Stimulated activated CD8-positive, alpha-beta memory T cell treated with anti-CD3 and anti-CD28 coated beads, Interleukin-7, amount 100 ng/mL, for 1 hour (primary cell): ENCODE measurements at regions not wholly inside any gene's neighbourhood (a gene's known extent, or its start where the extent isn't known, plus 50 kb on each side); places are given as distances from the start of the nearest gene placed in this dataset.

Source experiments
- DNase-seq, 2 donors: peaks; one replicate each; pipeline ENCODE4 v3.0.0-alpha.2; 2020; ENCODE audit warnings: low read depth in 2 of 2

DNA sequence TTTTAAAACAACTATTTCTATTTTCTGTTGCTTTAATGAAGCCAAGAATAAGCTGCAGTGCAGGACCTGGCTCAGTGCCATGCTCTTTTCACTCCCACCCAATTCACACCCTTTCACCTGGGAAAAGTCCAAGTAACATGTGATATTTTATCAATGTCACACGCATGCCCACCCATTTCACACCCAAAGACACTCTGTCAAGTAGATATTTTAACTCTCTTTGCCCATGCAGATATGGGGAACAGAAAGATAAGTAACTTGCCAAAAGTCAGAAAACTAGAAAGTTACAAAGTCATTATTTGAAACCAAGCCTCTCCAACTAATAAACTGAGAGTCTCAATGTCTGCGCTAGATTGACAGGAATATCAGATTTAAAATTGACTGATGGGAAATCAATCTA, 706.7 kb upstream of the PHF14 start:
- DNase-seq: no peak

DNA sequence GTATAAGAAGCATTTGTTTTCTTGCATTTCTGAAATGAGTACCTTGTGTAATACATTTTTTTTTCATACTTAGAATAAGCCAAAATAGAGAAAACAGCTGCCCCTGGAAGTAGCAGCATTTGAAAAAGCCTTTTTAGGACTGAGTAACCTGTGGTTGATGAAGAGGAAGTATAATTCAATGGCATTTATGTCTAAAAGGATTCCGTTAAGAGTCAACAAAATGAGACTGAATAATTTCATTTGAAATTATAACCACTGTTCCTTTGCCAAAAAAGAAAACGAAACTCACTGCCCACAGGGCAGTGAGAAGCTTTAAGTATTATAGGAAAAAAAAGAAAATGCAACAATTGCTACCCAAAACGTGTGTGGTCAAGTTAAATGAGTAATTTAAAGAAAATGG, 705.6 kb upstream of the PHF14 start:
- no peak for DNase-seq

- no peak for DNase-seq
Measured at GRCh38 chr7:10282909-10283308, 690.8 kb upstream of the PHF14 start.

- DNase-seq: no peak
Measured at GRCh38 chr7:10284001-10284400, 689.7 kb upstream of the PHF14 start.

DNA sequence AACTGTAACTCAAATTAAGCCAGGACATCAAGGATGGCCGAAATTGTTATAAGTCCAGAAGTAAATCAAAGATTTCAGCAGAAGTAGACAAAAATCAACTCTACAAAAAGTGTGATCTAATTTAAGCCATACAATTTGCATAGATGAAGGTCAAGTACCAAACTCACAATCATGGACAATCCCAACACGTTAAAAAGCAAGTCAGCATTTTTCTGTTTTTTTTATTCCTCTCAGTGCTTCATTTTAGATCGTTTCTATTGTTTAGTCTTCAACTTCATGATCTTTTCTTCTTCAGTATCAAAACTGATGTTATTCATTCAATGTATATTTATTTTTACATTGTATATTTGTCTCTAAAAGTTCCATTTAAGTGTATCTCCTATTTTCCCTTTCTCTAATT, 674.3 kb upstream of the PHF14 start:
- DNase-seq: no peak

GRCh38 chr7:10300577-10300976, 673.1 kb upstream of the PHF14 start:
- no peak for DNase-seq

DNA sequence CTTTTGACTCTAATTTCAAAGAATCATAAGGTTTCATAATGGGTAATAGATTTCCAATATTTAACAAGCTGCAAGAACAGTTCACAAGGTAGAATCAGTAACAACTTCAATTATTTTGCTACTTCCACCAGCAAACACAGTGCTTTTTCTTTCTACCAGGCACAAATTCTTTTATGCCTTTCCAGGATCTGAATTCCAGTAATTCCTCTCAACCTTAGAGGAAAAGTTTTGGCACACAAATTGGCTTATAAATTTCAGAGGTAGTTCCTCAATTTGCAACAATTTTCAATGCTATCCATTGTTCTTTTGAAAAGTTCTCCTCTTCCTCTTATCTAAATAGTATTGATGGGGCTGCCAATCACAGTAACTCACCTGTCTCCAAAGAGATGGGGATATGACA, 665.4 kb upstream of the PHF14 start:
- DNase-seq: no peak

DNA sequence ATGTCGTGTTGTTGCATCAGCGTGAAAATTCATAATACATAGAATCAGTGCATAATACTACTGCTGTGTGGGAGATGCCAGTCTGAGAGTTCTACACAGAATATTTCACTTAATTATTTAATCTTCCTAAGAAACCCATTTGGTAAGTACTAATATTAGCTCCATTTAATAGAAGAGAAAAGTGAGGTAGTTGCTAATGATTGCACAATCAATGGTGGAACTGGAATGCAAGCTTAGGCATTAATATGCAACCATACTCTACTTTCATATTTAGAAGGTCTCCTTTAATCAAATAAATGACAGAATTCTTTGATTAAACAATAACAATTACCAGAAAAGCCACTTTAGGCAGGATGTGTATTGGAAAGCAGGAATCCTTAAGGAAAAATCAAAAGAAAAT, 660.7 kb upstream of the PHF14 start:
- no peak for DNase-seq

DNA sequence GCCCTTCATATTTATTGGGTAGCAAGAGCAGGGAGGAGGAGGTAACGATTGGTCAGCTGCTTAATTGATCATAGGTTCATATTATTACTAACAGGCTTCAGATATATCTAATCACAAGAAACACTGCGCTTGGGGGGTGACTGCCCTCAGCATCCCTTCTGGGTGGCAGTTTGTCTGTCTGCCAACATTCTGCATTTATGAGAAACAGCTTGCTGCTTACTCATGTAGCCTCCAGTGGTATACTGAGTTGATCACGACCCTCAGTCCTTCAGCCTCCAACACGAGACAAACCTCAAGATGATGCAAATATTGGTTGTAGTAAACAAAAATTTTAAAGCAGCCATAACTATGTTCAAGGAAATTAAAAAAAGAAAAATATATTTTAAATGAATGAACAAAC, 657.8 kb upstream of the PHF14 start:
- no peak for DNase-seq

DNA sequence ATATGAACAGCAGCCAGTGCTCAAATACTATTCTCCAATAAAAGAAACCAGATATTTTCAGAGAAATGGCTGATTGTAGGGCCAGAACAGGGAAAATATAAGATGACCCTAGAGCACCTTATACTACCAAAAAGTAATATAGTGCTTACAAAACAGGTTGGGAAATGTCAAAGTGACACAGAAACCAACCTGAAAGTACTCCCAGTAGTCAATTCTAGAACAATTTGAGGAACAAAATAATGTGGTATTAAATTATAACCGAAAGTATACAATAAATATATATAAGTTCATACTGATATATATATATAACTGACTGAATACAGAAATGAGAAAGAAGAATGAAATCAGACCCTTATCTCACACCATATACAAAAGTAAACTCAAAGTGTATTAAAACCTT, 657.2 kb upstream of the PHF14 start:
- no peak for DNase-seq

DNA sequence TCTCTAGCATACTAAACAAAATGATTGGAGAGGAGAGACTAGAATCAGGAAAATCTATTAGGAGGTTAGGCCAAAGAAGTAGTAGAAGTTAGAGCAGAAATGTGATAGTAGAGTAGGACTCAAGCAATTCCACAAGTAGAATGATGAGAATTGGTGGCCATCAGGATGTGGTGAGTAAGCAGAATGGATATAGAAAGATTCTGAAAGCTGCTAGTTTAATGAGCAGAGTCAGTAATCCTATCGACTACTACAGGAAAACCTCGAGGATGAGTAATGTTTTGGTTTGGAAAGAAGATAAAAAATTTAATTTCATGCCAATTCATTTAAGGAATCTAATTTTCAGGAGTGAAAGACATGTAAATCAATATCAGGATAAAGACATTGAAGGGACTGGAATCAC, 648.3 kb upstream of the PHF14 start:
- DNase-seq: no peak

DNA sequence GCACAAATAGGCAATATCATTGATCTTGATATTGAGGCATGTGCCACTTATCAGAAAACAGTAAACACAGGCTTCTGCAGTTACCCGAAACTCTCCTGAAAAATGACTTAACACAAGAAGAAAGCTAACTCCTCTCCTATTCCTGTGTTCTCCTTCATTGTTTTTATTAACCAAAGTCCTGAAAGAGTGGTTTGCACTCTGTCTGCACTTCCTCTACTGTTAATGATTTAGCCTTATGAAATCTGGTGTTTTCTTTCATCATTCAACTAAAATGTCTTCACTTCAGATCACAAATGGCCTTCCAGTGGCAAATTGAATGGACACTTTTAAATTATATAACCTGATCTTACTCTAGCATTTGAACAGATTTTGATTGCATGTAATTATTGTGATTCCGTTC, 630.6 kb upstream of the PHF14 start:
- no peak for DNase-seq

DNA sequence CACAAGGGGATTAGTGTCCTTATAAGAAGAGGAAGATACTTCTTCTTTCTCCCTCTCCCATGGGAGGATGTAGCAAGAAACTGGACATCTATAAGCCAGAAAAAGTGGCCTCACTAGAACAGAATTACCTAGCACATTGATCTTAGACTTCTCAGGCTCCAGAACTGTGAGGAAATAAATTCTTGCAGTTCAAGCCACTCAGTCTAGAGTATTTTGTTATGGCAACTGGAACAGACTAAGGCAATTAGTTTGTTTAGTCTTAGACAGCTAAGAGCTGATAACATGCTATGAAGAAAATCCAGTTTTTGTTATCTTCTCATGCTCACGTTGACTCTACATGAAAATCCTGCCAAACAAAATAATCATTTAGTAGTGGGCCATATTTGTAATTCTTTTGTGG, 627.6 kb upstream of the PHF14 start:
- DNase-seq: no peak

- DNase-seq: no peak
Measured at GRCh38 chr7:10355816-10356215, 617.9 kb upstream of the PHF14 start.

DNA sequence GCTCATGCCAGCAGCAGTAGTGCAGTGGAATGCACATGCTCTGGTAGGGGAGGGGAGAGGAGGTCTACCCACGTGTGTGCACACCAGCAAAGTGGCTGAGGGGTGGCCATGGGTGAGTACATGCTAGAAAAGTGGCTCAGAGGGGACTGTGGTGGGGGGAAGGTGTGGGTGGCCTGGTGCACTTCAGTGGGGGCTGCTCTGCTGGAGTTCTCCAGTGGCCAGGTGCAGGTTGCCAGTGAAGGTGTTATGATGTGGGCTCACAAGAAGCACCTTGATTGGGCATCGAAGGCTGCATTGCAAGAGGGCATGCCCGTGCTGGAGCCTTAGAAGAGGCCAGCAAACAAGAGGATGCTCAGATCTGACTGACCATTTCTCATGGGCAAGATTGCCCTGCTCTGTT, 613.6 kb upstream of the PHF14 start:
- DNase-seq: no peak

DNA sequence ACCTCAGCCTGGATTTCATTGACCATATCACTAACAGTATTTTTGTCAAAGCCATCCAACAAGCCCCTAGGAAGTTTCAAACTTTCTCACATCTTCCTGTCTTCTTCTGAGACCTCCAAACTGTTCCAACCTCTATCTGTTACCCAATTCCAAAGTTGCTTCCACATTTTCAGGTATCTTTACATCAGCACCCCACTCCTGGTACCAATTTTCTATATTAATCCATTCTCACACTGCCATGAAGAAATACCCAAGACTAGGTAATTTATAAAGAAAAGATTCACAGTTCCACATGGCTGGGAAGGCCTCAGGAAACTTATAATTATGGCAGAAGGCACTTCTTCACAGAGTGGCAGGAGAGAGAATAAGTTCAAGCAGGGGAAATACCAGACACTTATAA, 571.9 kb upstream of the PHF14 start:
- no peak for DNase-seq

GRCh38 chr7:10412422-10413019, 561.2 kb upstream of the PHF14 start:
- no peak for DNase-seq

GRCh38 chr7:10418985-10419384, 554.7 kb upstream of the PHF14 start:
- no peak for DNase-seq

GRCh38 chr7:10429031-10429430, 544.6 kb upstream of the PHF14 start:
- DNase-seq: no peak

GRCh38 chr7:10429511-10429910, 544.2 kb upstream of the PHF14 start:
- DNase-seq: no peak

- DNase-seq: no peak
Measured at GRCh38 chr7:10436302-10436701, 537.4 kb upstream of the PHF14 start.

DNA sequence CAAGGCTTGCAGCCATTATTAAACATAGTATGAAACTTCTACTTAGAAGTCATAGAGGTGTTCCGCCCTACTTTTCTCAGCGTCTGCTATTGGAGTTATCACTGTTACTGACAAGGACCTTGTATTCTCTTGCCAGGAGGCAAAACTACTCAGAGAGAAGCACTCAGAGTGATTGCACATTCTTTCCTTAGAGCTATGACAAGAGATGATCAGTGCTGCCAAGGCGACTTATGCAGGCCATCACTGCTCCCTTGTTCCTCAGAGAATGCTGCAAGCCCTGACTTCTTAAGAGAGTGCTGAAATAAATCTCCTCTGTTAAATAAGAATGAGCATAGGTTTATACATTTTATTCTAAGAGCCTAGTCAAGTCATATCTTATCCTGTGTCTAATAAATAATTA, 534.6 kb upstream of the PHF14 start:
- no peak for DNase-seq

DNA sequence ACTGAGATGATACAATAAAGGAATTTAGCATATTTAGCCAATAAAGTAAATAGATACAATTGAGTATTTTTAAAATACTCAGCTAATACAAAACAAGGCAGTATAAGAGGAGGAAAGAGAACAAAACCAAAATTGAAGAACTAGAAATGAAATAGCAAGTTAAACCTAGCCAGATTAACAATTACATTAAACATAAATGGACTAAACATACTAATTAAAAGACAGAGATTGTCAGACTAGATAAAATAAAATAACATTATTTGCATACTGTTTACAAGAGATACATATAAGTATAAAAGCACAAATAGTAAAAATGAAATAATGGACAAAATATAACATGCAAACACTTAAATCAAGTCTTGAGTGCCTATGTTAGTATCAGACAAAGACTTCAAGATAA, 517.7 kb upstream of the PHF14 start:
- DNase-seq: no peak

- no peak for DNase-seq
Measured at GRCh38 chr7:10460474-10460873, 513.2 kb upstream of the PHF14 start.

DNA sequence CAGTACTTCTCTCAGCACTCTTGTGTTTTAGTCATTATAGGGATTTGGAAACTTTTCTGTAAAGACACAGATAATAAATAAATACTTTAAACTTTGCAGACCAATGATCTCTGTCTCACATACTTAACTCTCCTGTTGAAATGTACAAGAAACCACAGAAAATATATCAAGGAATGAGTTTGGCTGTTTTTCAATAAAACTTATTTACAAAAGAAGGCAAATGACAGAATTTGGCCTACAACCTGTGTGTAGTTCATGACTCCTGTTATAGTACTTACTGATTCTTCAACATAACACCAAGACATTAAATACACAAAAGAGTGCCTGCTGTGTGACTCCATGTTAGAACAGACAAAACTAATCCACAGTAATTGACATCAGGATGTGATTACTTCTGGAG, 510.0 kb upstream of the PHF14 start:
- no peak for DNase-seq
